Activated T-cell treated with anti-CD3 and anti-CD28 coated beads, Interleukin-2, amount 50 U/mL, for 72 hours (primary cell): ENCODE measurements at regions not wholly inside any gene's neighbourhood (a gene's known extent, or its start where the extent isn't known, plus 50 kb on each side); places are given as distances from the start of the nearest gene placed in this dataset.
A peak's percentile ranks its signal among the peaks of the same experiment; 100 is the strongest.

Source experiments
- ATAC-seq, 2 donors: fragments of 150-1000 bp; cut with Tn5 transposase; replicated peaks in 1 of 2; 2 replicates each; pipeline ENCODE4 v1.10.0; 2021; ENCODE audit warnings: moderate library complexity in 2 of 2, mild to moderate bottlenecking in 1 of 2
- DNase-seq, 2 donors: peaks; one replicate each; pipeline ENCODE4 v3.0.0; 2021 to 2022; ENCODE audit warnings: mixed read lengths in 1 of 2
- H3K27ac Mint-ChIP-seq: one replicate; pipeline ENCODE4 v1.8.0; 2022; ENCODE audit warnings: mild to moderate bottlenecking, moderate library complexity, mixed read lengths
- H3K27me3 Mint-ChIP-seq: one replicate; pipeline ENCODE4 v1.8.0; 2022; ENCODE audit warnings: low read depth, mixed read lengths
- H3K36me3 Mint-ChIP-seq, 2 donors: one replicate each; pipeline ENCODE4 v1.8.0; 2022; ENCODE audit warnings: mixed read lengths in 2 of 2, mild to moderate bottlenecking in 1 of 2; ENCODE audit not compliant: insufficient read depth in 2 of 2
- H3K4me1 Mint-ChIP-seq: one replicate; pipeline ENCODE4 v1.8.0; 2022; ENCODE audit warnings: low read depth, mixed read lengths
- H3K4me3 Mint-ChIP-seq, 2 donors: one replicate each; pipeline ENCODE4 v1.8.0; 2022; ENCODE audit warnings: mild to moderate bottlenecking in 2 of 2, mixed read lengths in 2 of 2, moderate library complexity in 2 of 2
- H3K9me3 Mint-ChIP-seq, 2 donors: one replicate each; pipeline ENCODE4 v1.8.0; 2022; ENCODE audit warnings: mixed read lengths in 2 of 2

GRCh38 chr18:72208920-72209676, 335.0 kb downstream of the CBLN2 start:
- no peaks in the 10 kb centered on the region for H3K36me3 Mint-ChIP-seq
- no peak for ATAC-seq

GRCh38 chr18:72207280-72207679, 336.9 kb downstream of the CBLN2 start:
- H3K36me3 Mint-ChIP-seq, result no peaks in the 10 kb centered on the region
- no peak overlapping the region for H3K4me3 Mint-ChIP-seq
- ATAC-seq (no peak), DNase-seq (no peak)
- no peaks in the 10 kb centered on the region for H3K27me3 Mint-ChIP-seq
- H3K27ac Mint-ChIP-seq, result no peak overlapping the region
- H3K4me1 Mint-ChIP-seq, result no peaks in the 10 kb centered on the region
- H3K9me3 Mint-ChIP-seq, result peaks cover 4 to 7% of the 10 kb centered on the region in 2 donors

More at GRCh38 chr18:72208920-72209676, 335.0 kb downstream of the CBLN2 start:
- Mint-ChIP-seq H3K27ac (no peak overlapping the region), H3K4me3 (no peak overlapping the region), H3K4me1 (no peaks in the 10 kb centered on the region), H3K27me3 (no peaks in the 10 kb centered on the region), H3K9me3 (peaks cover 4 to 8% of the 10 kb centered on the region in 2 donors)
- DNase-seq, result no peak

- Mint-ChIP-seq H3K4me3 (no peak overlapping the region), H3K27me3 (no peaks in the 10 kb centered on the region), H3K27ac (no peak overlapping the region), H3K9me3 (peaks cover 4 to 7% of the 10 kb centered on the region in 2 donors), H3K36me3 (no peaks in the 10 kb centered on the region), H3K4me1 (no peaks in the 10 kb centered on the region)
- ATAC-seq (no peak), DNase-seq (no peak)
Measured at GRCh38 chr18:72206814-72207213, 337.3 kb downstream of the CBLN2 start.

GRCh38 chr18:72201032-72201431, 343.1 kb downstream of the CBLN2 start:
- no peaks in the 10 kb centered on the region for H3K27me3 Mint-ChIP-seq
- peaks cover 1 to 2% of the 10 kb centered on the region in 2 donors for H3K9me3 Mint-ChIP-seq
- ATAC-seq (no peak), DNase-seq (no peak)
- no peaks in the 10 kb centered on the region for H3K4me1 Mint-ChIP-seq
- no peaks in the 10 kb centered on the region for H3K36me3 Mint-ChIP-seq
- no peak overlapping the region for H3K27ac Mint-ChIP-seq
- H3K4me3 Mint-ChIP-seq, result no peak overlapping the region

GRCh38 chr18:72197591-72197990, 346.6 kb downstream of the CBLN2 start:
- peaks cover 1 to 3% of the 10 kb centered on the region in 2 donors for H3K9me3 Mint-ChIP-seq
- no peak for ATAC-seq
- H3K4me3 Mint-ChIP-seq, result no peak overlapping the region
- H3K4me1 Mint-ChIP-seq, result no peaks in the 10 kb centered on the region
- no peak overlapping the region for H3K27ac Mint-ChIP-seq
- no peak for DNase-seq
- H3K27me3 Mint-ChIP-seq, result no peaks in the 10 kb centered on the region
- H3K36me3 Mint-ChIP-seq, result no peaks in the 10 kb centered on the region

GRCh38 chr18:72194072-72194471, 350.1 kb downstream of the CBLN2 start:
- Mint-ChIP-seq H3K27me3 (no peaks in the 10 kb centered on the region), H3K27ac (no peak overlapping the region), H3K4me1 (no peaks in the 10 kb centered on the region), H3K9me3 (peaks cover 0 to 5% of the 10 kb centered on the region in 2 donors), H3K36me3 (no peaks in the 10 kb centered on the region), H3K4me3 (no peak overlapping the region)
- ATAC-seq (no peak), DNase-seq (no peak)

GRCh38 chr18:72187956-72188355, 356.2 kb downstream of the CBLN2 start:
- Mint-ChIP-seq H3K36me3 (peaks cover 0 to 3% of the 10 kb centered on the region in 2 donors), H3K4me3 (no peak overlapping the region), H3K4me1 (no peaks in the 10 kb centered on the region), H3K27ac (no peak overlapping the region), H3K27me3 (no peaks in the 10 kb centered on the region), H3K9me3 (peaks cover 3 to 5% of the 10 kb centered on the region in 2 donors)
- no peak for DNase-seq
- ATAC-seq, result no peak

GRCh38 chr18:72181241-72181764, 362.8 kb downstream of the CBLN2 start:
- Mint-ChIP-seq H3K4me1 (peaks cover 9% of the 10 kb centered on the region), H3K4me3 (no peak overlapping the region), H3K9me3 (peaks cover 5 to 6% of the 10 kb centered on the region in 2 donors), H3K27me3 (no peaks in the 10 kb centered on the region), H3K27ac (no peak overlapping the region), H3K36me3 (peaks cover 3 to 6% of the 10 kb centered on the region in 2 donors)
- DNase-seq, result peak in 1 of 2 donors; percentile 12
- ATAC-seq, result peak; percentile 65 to 76

GRCh38 chr18:72180689-72181088, 363.5 kb downstream of the CBLN2 start:
- no peaks in the 10 kb centered on the region for H3K27me3 Mint-ChIP-seq
- peaks cover 9% of the 10 kb centered on the region for H3K4me1 Mint-ChIP-seq
- H3K4me3 Mint-ChIP-seq, result no peak overlapping the region
- H3K36me3 Mint-ChIP-seq, result peaks cover 3 to 6% of the 10 kb centered on the region in 2 donors
- no peak overlapping the region for H3K27ac Mint-ChIP-seq
- ATAC-seq, result no peak
- peaks cover 6 to 8% of the 10 kb centered on the region in 2 donors for H3K9me3 Mint-ChIP-seq
- no peak for DNase-seq

GRCh38 chr18:72174972-72175649, 369.0 kb downstream of the CBLN2 start:
- Mint-ChIP-seq H3K27ac (no peak overlapping the region), H3K27me3 (no peaks in the 10 kb centered on the region), H3K4me1 (no peaks in the 10 kb centered on the region), H3K36me3 (peaks cover 0 to 3% of the 10 kb centered on the region in 2 donors), H3K4me3 (no peak overlapping the region), H3K9me3 (peaks cover 5 to 14% of the 10 kb centered on the region in 2 donors)
- DNase-seq, result no peak
- no peak for ATAC-seq

- Mint-ChIP-seq H3K4me1 (no peaks in the 10 kb centered on the region), H3K27ac (no peak overlapping the region), H3K4me3 (no peak overlapping the region), H3K36me3 (peaks cover 0 to 2% of the 10 kb centered on the region in 2 donors), H3K27me3 (no peaks in the 10 kb centered on the region), H3K9me3 (peaks cover 3 to 11% of the 10 kb centered on the region in 2 donors)
- ATAC-seq (no peak), DNase-seq (no peak)
Measured at GRCh38 chr18:72171596-72171995, 372.5 kb downstream of the CBLN2 start.

GRCh38 chr18:72161691-72162090, 382.5 kb downstream of the CBLN2 start:
- peaks cover 0 to 2% of the 10 kb centered on the region in 2 donors for H3K9me3 Mint-ChIP-seq
- no peak overlapping the region for H3K4me3 Mint-ChIP-seq
- ATAC-seq (no peak), DNase-seq (no peak)
- no peaks in the 10 kb centered on the region for H3K4me1 Mint-ChIP-seq
- H3K27me3 Mint-ChIP-seq, result no peaks in the 10 kb centered on the region
- H3K36me3 Mint-ChIP-seq, result no peaks in the 10 kb centered on the region
- no peak overlapping the region for H3K27ac Mint-ChIP-seq
